ENCODE measurements at regions not wholly inside any gene's neighbourhood (a gene's known extent, or its start where the extent isn't known, plus 50 kb on each side); places are given as distances from the start of the nearest gene placed in this dataset.

GRCh38 chr4:20570981-20571715, 129.1 kb upstream of the PACRGL start:
- H3K27me3 ChIP-seq (ENCODE audit: insufficient read depth, low read length, poor library complexity): no peaks in the 10 kb centered on the region
- no peak for DNase-seq
- H3K9ac ChIP-seq (ENCODE audit: low read depth, low read length): no peak overlapping the region
- no peak overlapping the region for H3K27ac ChIP-seq (ENCODE audit: low read length)
- no peak overlapping the region for H2AFZ ChIP-seq (ENCODE audit: low read depth, low read length)
- no peak overlapping the region for H3K4me3 ChIP-seq (ENCODE audit: low read depth in 1 of 2, low read length in 2 of 2)
- no peaks in the 10 kb centered on the region for H3K9me3 ChIP-seq (ENCODE audit: insufficient read depth, low read length, severe bottlenecking)
- H3K4me1 ChIP-seq (ENCODE audit: insufficient read depth, low read length): no peaks in the 10 kb centered on the region
- no peaks in the 10 kb centered on the region for H4K20me1 ChIP-seq (ENCODE audit: insufficient read depth, low read length)
- no peak for ATAC-seq (ENCODE audit: insufficient read depth, low read depth)
- no peaks in the 10 kb centered on the region for H3K36me3 ChIP-seq (ENCODE audit: insufficient read depth, low read length)
- H3K4me2 ChIP-seq (ENCODE audit: insufficient read depth, low read length): no peak overlapping the region
- H3K79me2 ChIP-seq (ENCODE audit: insufficient read depth, low read length): no peaks in the 10 kb centered on the region
- no peak for TF ChIP-seq EZH2 (IDR thresholded peaks at IDR 0.05; ENCODE audit: borderline replicate concordance, low read depth, low read length, severe bottlenecking)

- Histone ChIP-seq H3K9ac (ENCODE audit: low read depth, low read length) (no peak overlapping the region), H3K36me3 (ENCODE audit: insufficient read depth, low read length) (no peaks in the 10 kb centered on the region), H3K4me1 (ENCODE audit: insufficient read depth, low read length) (no peaks in the 10 kb centered on the region), H4K20me1 (ENCODE audit: insufficient read depth, low read length) (no peaks in the 10 kb centered on the region), H3K79me2 (ENCODE audit: insufficient read depth, low read length) (no peaks in the 10 kb centered on the region), H2AFZ (ENCODE audit: low read depth, low read length) (no peak overlapping the region), H3K4me2 (ENCODE audit: insufficient read depth, low read length) (no peak overlapping the region), H3K27ac (ENCODE audit: low read length) (no peak overlapping the region), H3K9me3 (ENCODE audit: insufficient read depth, low read length, severe bottlenecking) (no peaks in the 10 kb centered on the region), H3K4me3 (ENCODE audit: low read depth in 1 of 2, low read length in 2 of 2) (no peak overlapping the region), H3K27me3 (ENCODE audit: insufficient read depth, low read length, poor library complexity) (no peaks in the 10 kb centered on the region)
- no peak for DNase-seq
- ATAC-seq (ENCODE audit: insufficient read depth, low read depth): no peak
- no peak for TF ChIP-seq CTCF (IDR thresholded peaks at IDR 0.05; ENCODE audit: borderline replicate concordance, extremely low read depth, low read length, poor library complexity, severe bottlenecking)
- TF ChIP-seq EZH2 (IDR thresholded peaks at IDR 0.05; ENCODE audit: borderline replicate concordance, low read depth, low read length, severe bottlenecking): no peak
Observed at GRCh38 chr4:20572976-20573375, 127.3 kb upstream of the PACRGL start.

GRCh38 chr4:20574986-20575385, 125.3 kb upstream of the PACRGL start:
- Histone ChIP-seq H3K9ac (ENCODE audit: low read depth, low read length) (no peak overlapping the region), H3K9me3 (ENCODE audit: insufficient read depth, low read length, severe bottlenecking) (no peaks in the 10 kb centered on the region), H3K79me2 (ENCODE audit: insufficient read depth, low read length) (no peaks in the 10 kb centered on the region), H4K20me1 (ENCODE audit: insufficient read depth, low read length) (no peaks in the 10 kb centered on the region), H3K4me2 (ENCODE audit: insufficient read depth, low read length) (no peak overlapping the region), H3K27me3 (ENCODE audit: insufficient read depth, low read length, poor library complexity) (no peaks in the 10 kb centered on the region), H3K36me3 (ENCODE audit: insufficient read depth, low read length) (no peaks in the 10 kb centered on the region), H3K4me1 (ENCODE audit: insufficient read depth, low read length) (no peaks in the 10 kb centered on the region), H2AFZ (ENCODE audit: low read depth, low read length) (no peak overlapping the region), H3K4me3 (ENCODE audit: low read depth in 1 of 2, low read length in 2 of 2) (no peak overlapping the region), H3K27ac (ENCODE audit: low read length) (no peak overlapping the region)
- ATAC-seq (ENCODE audit: insufficient read depth, low read depth): no peak
- no peak for DNase-seq
- TF ChIP-seq EZH2 (IDR thresholded peaks at IDR 0.05; ENCODE audit: borderline replicate concordance, low read depth, low read length, severe bottlenecking) (no peak), CTCF (IDR thresholded peaks at IDR 0.05; ENCODE audit: borderline replicate concordance, extremely low read depth, low read length, poor library complexity, severe bottlenecking) (no peak)

- Histone ChIP-seq H4K20me1 (ENCODE audit: insufficient read depth, low read length) (no peaks in the 10 kb centered on the region), H3K4me3 (ENCODE audit: low read depth in 1 of 2, low read length in 2 of 2) (no peak overlapping the region), H3K9ac (ENCODE audit: low read depth, low read length) (no peak overlapping the region), H3K79me2 (ENCODE audit: insufficient read depth, low read length) (no peaks in the 10 kb centered on the region), H3K4me1 (ENCODE audit: insufficient read depth, low read length) (no peaks in the 10 kb centered on the region), H3K27ac (ENCODE audit: low read length) (no peak overlapping the region), H3K36me3 (ENCODE audit: insufficient read depth, low read length) (no peaks in the 10 kb centered on the region), H3K27me3 (ENCODE audit: insufficient read depth, low read length, poor library complexity) (no peaks in the 10 kb centered on the region), H3K4me2 (ENCODE audit: insufficient read depth, low read length) (no peak overlapping the region), H3K9me3 (ENCODE audit: insufficient read depth, low read length, severe bottlenecking) (no peaks in the 10 kb centered on the region), H2AFZ (ENCODE audit: low read depth, low read length) (no peak overlapping the region)
- TF ChIP-seq CTCF (IDR thresholded peaks at IDR 0.05; ENCODE audit: borderline replicate concordance, extremely low read depth, low read length, poor library complexity, severe bottlenecking): no peak
- TF ChIP-seq EZH2 (IDR thresholded peaks at IDR 0.05; ENCODE audit: borderline replicate concordance, low read depth, low read length, severe bottlenecking): no peak
- DNase-seq (no peak), ATAC-seq (ENCODE audit: insufficient read depth, low read depth) (no peak)
Observed at GRCh38 chr4:20575486-20575885, 124.8 kb upstream of the PACRGL start.

Data from DND-41 (cell line).